ENCODE measurements at regions not wholly inside any gene's neighbourhood (a gene's known extent, or its start where the extent isn't known, plus 50 kb on each side); places are given as distances from the start of the nearest gene placed in this dataset.
"Not testable (repeated sequence)": the region's sequence is repeated elsewhere in the genome, so short reads cannot be mapped to it uniquely, and the experiment has no call there.

GRCh38 chr11:121863126-121863525, 252.9 kb downstream of the BLID start:
- H3K27ac Mint-ChIP-seq (ENCODE audit: unreplicated experiment) = no peak overlapping the region

GRCh38 chr11:121855138-121855537, 260.9 kb downstream of the BLID start:
- CTCF ChIA-PET; H3K27me3 Mint-ChIP-seq (ENCODE audit: unreplicated experiment); BruUV-seq (replicated peaks); intact Hi-C loops (cut with micrococcal nuclease; ENCODE audit: unreplicated experiment); H3K36me3 Mint-ChIP-seq (ENCODE audit: insufficient read depth, unreplicated experiment); H3K27ac Mint-ChIP-seq (ENCODE audit: unreplicated experiment); H3K4me3 Mint-ChIP-seq (ENCODE audit: low read depth, unreplicated experiment); H3K4me1 Mint-ChIP-seq (ENCODE audit: low read depth, unreplicated experiment); H3K9me3 Mint-ChIP-seq (ENCODE audit: low read depth, unreplicated experiment); DNase-seq: not testable (repeated sequence)

More at GRCh38 chr11:121863126-121863525, 252.9 kb downstream of the BLID start:
- DNase-seq = no peak
- no peaks in the 10 kb centered on the region for H3K27me3 Mint-ChIP-seq (ENCODE audit: unreplicated experiment)
- no peaks in the 10 kb centered on the region for H3K36me3 Mint-ChIP-seq (ENCODE audit: insufficient read depth, unreplicated experiment)
- no peak for TF ChIP-seq CTCF (IDR thresholded peaks at IDR 0.05; ENCODE audit: unreplicated experiment)
- H3K9me3 Mint-ChIP-seq (ENCODE audit: low read depth, unreplicated experiment) = peaks cover 4% of the 10 kb centered on the region
- no peak overlapping the region for H3K4me3 Mint-ChIP-seq (ENCODE audit: low read depth, unreplicated experiment)
- no peaks in the 10 kb centered on the region for H3K4me1 Mint-ChIP-seq (ENCODE audit: low read depth, unreplicated experiment)
- no TSS peak for BruUV-seq (replicated peaks)
- CTCF ChIA-PET = no interaction called here
- intact Hi-C loops (cut with micrococcal nuclease; ENCODE audit: unreplicated experiment) = no loop called here

GRCh38 chr11:121844016-121844415, 272.0 kb downstream of the BLID start:
- intact Hi-C loops (cut with micrococcal nuclease; ENCODE audit: unreplicated experiment) = no loop called here
- Mint-ChIP-seq H3K36me3 (ENCODE audit: insufficient read depth, unreplicated experiment) (no peaks in the 10 kb centered on the region), H3K9me3 (ENCODE audit: low read depth, unreplicated experiment) (peaks cover 4% of the 10 kb centered on the region), H3K27me3 (ENCODE audit: unreplicated experiment) (no peaks in the 10 kb centered on the region), H3K4me3 (ENCODE audit: low read depth, unreplicated experiment) (no peak overlapping the region), H3K27ac (ENCODE audit: unreplicated experiment) (no peak overlapping the region), H3K4me1 (ENCODE audit: low read depth, unreplicated experiment) (no peaks in the 10 kb centered on the region)
- BruUV-seq (replicated peaks) = no TSS peak
- no peak for TF ChIP-seq CTCF (IDR thresholded peaks at IDR 0.05; ENCODE audit: unreplicated experiment)
- CTCF ChIA-PET = no interaction called here
- DNase-seq = no peak

- intact Hi-C loops (cut with micrococcal nuclease; ENCODE audit: unreplicated experiment) = no loop called here
- Mint-ChIP-seq H3K27ac (ENCODE audit: unreplicated experiment) (no peak overlapping the region), H3K27me3 (ENCODE audit: unreplicated experiment) (no peaks in the 10 kb centered on the region), H3K9me3 (ENCODE audit: low read depth, unreplicated experiment) (peaks cover 3% of the 10 kb centered on the region), H3K36me3 (ENCODE audit: insufficient read depth, unreplicated experiment) (no peaks in the 10 kb centered on the region), H3K4me1 (ENCODE audit: low read depth, unreplicated experiment) (no peaks in the 10 kb centered on the region), H3K4me3 (ENCODE audit: low read depth, unreplicated experiment) (no peak overlapping the region)
- DNase-seq = no peak
- no TSS peak for BruUV-seq (replicated peaks)
- no peak for TF ChIP-seq CTCF (IDR thresholded peaks at IDR 0.05; ENCODE audit: unreplicated experiment)
- CTCF ChIA-PET = no interaction called here
These were observed 273.8 kb downstream of the BLID start for GRCh38 chr11:121842192-121842585.

GRCh38 chr11:121841487-121842191, 274.4 kb downstream of the BLID start:
- CTCF ChIA-PET = no interaction called here
- Mint-ChIP-seq H3K27me3 (ENCODE audit: unreplicated experiment) (no peaks in the 10 kb centered on the region), H3K36me3 (ENCODE audit: insufficient read depth, unreplicated experiment) (no peaks in the 10 kb centered on the region), H3K4me1 (ENCODE audit: low read depth, unreplicated experiment) (no peaks in the 10 kb centered on the region), H3K9me3 (ENCODE audit: low read depth, unreplicated experiment) (peaks cover 3% of the 10 kb centered on the region), H3K4me3 (ENCODE audit: low read depth, unreplicated experiment) (no peak overlapping the region), H3K27ac (ENCODE audit: unreplicated experiment) (no peak overlapping the region)
- BruUV-seq (replicated peaks) = no TSS peak
- TF ChIP-seq CTCF (IDR thresholded peaks at IDR 0.05; ENCODE audit: unreplicated experiment) = no peak
- intact Hi-C loops (cut with micrococcal nuclease; ENCODE audit: unreplicated experiment) = no loop called here
- no peak for DNase-seq

All from Calu3 (cell line).